OCI-LY1 (cell line): ENCODE measurements at regions not wholly inside any gene's neighbourhood (a gene's known extent, or its start where the extent isn't known, plus 50 kb on each side); places are given as distances from the start of the nearest gene placed in this dataset.

Experiments used
- H2AFZ ChIP-seq: fragments of 200-600 bp; sonication (generic), shearing (Covaris generic); 2 replicates; pipeline ENCODE4 v1.6.0; 2014; ENCODE audit warnings: antibody characterized with exemption, mild to moderate bottlenecking, low read length
- H3F3A ChIP-seq: fragments of 200-600 bp; sonication (generic), shearing (Covaris generic); 2 replicates; pipeline ENCODE4 v1.6.0; 2014; ENCODE audit warnings: mild to moderate bottlenecking, antibody characterized with exemption, low read length, moderate library complexity; ENCODE audit not compliant: insufficient read depth
- H3K27ac ChIP-seq: fragments of 200-600 bp; sonication (generic); 2 replicates; pipeline ENCODE4 v1.5.1; 2014; ENCODE audit warnings: low read length, mixed run types, mild to moderate bottlenecking, low read depth; ENCODE audit not compliant: poor library complexity, severe bottlenecking
- H3K27me3 ChIP-seq: fragments of 200-600 bp; sonication (generic); 2 replicates; pipeline ENCODE4 v1.6.0; 2014; ENCODE audit warnings: antibody characterized with exemption, mild to moderate bottlenecking, low read length, moderate library complexity; ENCODE audit not compliant: insufficient read depth
- H3K36me3 ChIP-seq: fragments of 200-600 bp; sonication (generic); 2 replicates; pipeline ENCODE4 v1.6.1; 2014; ENCODE audit warnings: mild to moderate bottlenecking, antibody characterized with exemption, low read length, moderate library complexity, mixed read lengths; ENCODE audit not compliant: insufficient read depth
- H3K4me1 ChIP-seq: fragments of 200-600 bp; sonication (generic); 2 replicates; pipeline ENCODE4 v1.5.1; 2014; ENCODE audit warnings: mild to moderate bottlenecking, low read length, moderate library complexity; ENCODE audit not compliant: insufficient read depth, severe bottlenecking
- H3K4me2 ChIP-seq: fragments of 200-600 bp; sonication (generic), shearing (Covaris generic); 2 replicates; pipeline ENCODE4 v1.6.1; 2014; ENCODE audit warnings: low read length
- H3K4me3 ChIP-seq: fragments of 200-600 bp; sonication (generic); 2 replicates; pipeline ENCODE4 v1.5.1; 2014; ENCODE audit warnings: low read length, low read depth, mild to moderate bottlenecking, mixed read lengths; ENCODE audit not compliant: poor library complexity, severe bottlenecking
- H3K79me2 ChIP-seq: fragments of 200-600 bp; shearing (Covaris generic); 2 replicates; pipeline ENCODE4 v1.6.1; 2016; ENCODE audit warnings: mixed run types, low read length, mixed read lengths; ENCODE audit not compliant: insufficient read depth
- H3K9ac ChIP-seq: fragments of 200-600 bp; sonication (generic), shearing (Covaris generic); 2 replicates; pipeline ENCODE4 v1.6.1; 2014; ENCODE audit warnings: mild to moderate bottlenecking, low read length, mixed read lengths
- H3K9me2 ChIP-seq: fragments of 200-600 bp; sonication (generic), shearing (Covaris generic); 2 replicates; pipeline ENCODE4 v1.6.1; 2014; ENCODE audit warnings: low read depth, mild to moderate bottlenecking, low read length, mixed read lengths
- H3K9me3 ChIP-seq: fragments of 200-600 bp; shearing (Covaris generic); 2 replicates; pipeline ENCODE4 v1.6.1; 2014; ENCODE audit warnings: low read length, mixed read lengths
- H4K20me1 ChIP-seq: fragments of 200-600 bp; sonication (generic), shearing (Covaris generic); 2 replicates; pipeline ENCODE4 v1.6.0; 2016; ENCODE audit warnings: mild to moderate bottlenecking, low read length; ENCODE audit not compliant: insufficient read depth
- CTCF ChIP-seq: fragments of 200-600 bp; sonication (generic), shearing (Covaris generic); IDR thresholded peaks from 2 replicates; pipeline ENCODE4 v1.5.1; 2017; ENCODE audit warnings: mild to moderate bottlenecking, antibody characterized with exemption, low read length, moderate library complexity, mixed read lengths
- EZH2 ChIP-seq: fragments of 200-600 bp; sonication (generic), shearing (Covaris generic); IDR thresholded peaks from 2 replicates; pipeline ENCODE4 v1.8.0; 2017; ENCODE audit warnings: borderline replicate concordance, mixed run types, mild to moderate bottlenecking, antibody characterized with exemption, low read length, moderate library complexity, mixed read lengths

- Histone ChIP-seq H3K4me3 (no peak overlapping the region), H3K9me2 (no peaks in the 10 kb centered on the region), H2AFZ (no peak overlapping the region), H3K9ac (no peak overlapping the region), H3K36me3 (no peaks in the 10 kb centered on the region), H3K27me3 (no peaks in the 10 kb centered on the region), H3K27ac (no peak overlapping the region), H3K9me3 (no peaks in the 10 kb centered on the region), H3F3A (no peaks in the 10 kb centered on the region), H3K4me1 (no peaks in the 10 kb centered on the region), H4K20me1 (no peaks in the 10 kb centered on the region), H3K4me2 (no peak overlapping the region), H3K79me2 (no peaks in the 10 kb centered on the region)
- TF ChIP-seq EZH2 (no peak), CTCF (no peak)
These were observed 2381.1 kb upstream of the AGA start for GRCh38 chr4:179823342-179823741.

DNA sequence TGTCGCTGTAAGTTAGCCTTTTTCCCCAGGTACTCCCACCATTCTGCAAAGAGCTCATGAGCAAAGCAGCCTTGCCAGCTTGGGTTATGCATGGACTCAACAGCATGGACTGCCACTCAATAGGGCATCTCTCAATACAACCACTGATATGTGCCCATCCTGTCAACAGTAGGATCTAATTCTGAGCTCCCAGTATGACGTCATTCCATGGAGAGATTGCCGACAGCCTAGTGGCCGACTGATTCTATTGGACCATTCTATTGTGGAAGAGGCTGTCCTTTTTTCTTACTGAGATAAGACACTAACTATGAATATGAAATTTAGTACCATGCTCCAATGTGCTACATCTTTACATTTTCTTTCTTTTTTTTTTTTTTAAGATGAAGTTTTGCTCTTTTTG lies 2389.0 kb upstream of the AGA start:
- H3K4me3 ChIP-seq = no peak overlapping the region
- no peaks in the 10 kb centered on the region for H3K79me2 ChIP-seq
- no peaks in the 10 kb centered on the region for H3K4me1 ChIP-seq
- no peaks in the 10 kb centered on the region for H3K9me3 ChIP-seq
- no peak overlapping the region for H2AFZ ChIP-seq
- TF ChIP-seq CTCF (no peak), EZH2 (no peak)
- H3K9me2 ChIP-seq = no peaks in the 10 kb centered on the region
- H3F3A ChIP-seq = no peaks in the 10 kb centered on the region
- H4K20me1 ChIP-seq = no peaks in the 10 kb centered on the region
- no peaks in the 10 kb centered on the region for H3K27me3 ChIP-seq
- H3K4me2 ChIP-seq = no peak overlapping the region
- no peak overlapping the region for H3K9ac ChIP-seq
- no peak overlapping the region for H3K27ac ChIP-seq
- no peaks in the 10 kb centered on the region for H3K36me3 ChIP-seq

DNA sequence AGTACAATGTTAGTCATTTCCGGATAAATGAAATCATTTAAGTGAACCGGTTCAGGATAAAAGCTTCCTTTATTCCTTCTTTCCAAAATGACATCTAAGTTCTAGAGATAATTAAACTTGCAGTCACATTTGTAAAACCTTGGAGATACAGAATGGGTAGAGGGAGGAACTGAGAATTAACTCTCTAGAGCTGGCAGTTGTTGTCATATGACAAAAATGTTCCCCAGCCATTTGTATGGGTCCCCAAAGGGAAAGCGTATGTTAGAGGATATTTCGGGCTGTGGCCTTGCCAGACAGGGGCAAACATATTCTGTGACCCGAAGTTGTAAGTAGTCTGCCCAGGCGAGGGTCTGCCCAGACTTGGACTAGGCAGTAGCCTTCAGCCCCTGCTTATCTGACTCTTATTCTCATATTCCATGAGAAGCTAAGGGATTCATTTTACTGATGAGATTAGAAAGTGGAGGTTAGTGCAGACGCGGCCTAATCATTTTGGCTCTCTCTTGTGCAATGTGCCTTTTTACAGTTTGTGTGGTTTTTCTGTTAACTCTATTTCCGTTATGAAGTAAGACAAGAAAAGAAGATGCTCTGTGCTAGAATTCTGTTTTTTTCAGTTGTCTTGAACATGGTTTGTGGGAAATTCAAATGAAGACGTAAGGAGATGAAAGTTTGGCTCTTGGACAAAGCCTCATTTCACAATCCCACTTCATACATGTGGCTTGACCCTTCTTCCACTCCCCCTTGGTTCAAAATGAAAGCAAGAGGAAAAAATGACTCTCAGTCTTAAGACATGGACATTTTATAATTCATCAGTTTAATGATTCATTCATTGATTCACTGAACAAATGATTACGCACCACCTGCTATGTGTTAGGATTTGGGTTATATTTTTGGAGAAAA lies 2394.2 kb upstream of the AGA start:
- H3K9me3 ChIP-seq = no peaks in the 10 kb centered on the region
- no peaks in the 10 kb centered on the region; the same call in 1 of the 2 replicates for H3K27me3 ChIP-seq
- TF ChIP-seq CTCF (no peak), EZH2 (no peak)
- no peaks in the 10 kb centered on the region for H3F3A ChIP-seq
- H3K4me3 ChIP-seq = no peak overlapping the region
- no peak overlapping the region for H3K4me2 ChIP-seq
- no peaks in the 10 kb centered on the region for H4K20me1 ChIP-seq
- H3K9me2 ChIP-seq = no peaks in the 10 kb centered on the region
- H3K79me2 ChIP-seq = no peaks in the 10 kb centered on the region
- H3K9ac ChIP-seq = no peak overlapping the region
- H3K4me1 ChIP-seq = no peaks in the 10 kb centered on the region
- no peak overlapping the region for H2AFZ ChIP-seq
- H3K36me3 ChIP-seq = no peaks in the 10 kb centered on the region
- no peak overlapping the region for H3K27ac ChIP-seq
